GM21529 (cell line): ENCODE measurements at regions not wholly inside any gene's neighbourhood (a gene's known extent, or its start where the extent isn't known, plus 50 kb on each side); places are given as distances from the start of the nearest gene placed in this dataset.

Experiments used
- ATAC-seq: cut with Tn5 transposase; IDR thresholded peaks from one replicate; pipeline ENCODE4 v1.9.1; 2021; ENCODE audit not compliant: unreplicated experiment

GRCh38 chr17:69605571-69605970, 191.1 kb downstream of the MAP2K6 start:
- ATAC-seq: no peak

DNA sequence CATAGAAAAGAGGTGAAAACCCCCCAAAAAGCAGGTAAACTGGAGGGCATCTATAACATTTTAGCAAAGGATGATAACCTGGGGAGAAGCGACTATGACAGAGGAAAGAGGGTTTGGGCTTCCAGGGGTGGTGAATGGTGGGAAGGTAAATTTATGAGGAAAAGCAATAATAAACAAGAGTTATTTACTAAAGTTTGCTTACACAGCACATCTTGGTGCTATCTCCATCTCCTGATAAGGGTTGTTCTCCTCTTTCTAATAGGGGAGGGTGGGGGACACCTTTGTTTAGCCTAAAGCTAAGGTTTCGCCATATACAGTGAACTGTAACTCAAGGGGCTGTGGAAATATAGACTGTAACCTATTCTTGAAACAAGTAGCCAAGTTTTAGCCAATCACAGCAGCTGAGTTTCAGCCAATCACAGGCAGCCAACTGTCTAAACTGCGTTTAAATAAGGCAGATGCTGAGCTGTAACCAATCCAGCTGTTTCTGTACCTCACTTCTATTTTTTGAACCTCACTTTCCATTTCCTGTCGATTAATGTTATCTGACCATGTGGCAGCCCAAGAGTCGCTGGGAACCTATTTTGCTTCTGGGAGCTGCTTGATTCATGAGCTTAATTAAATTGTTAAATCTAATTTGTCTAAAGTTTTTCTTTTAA, 191.8 kb downstream of the MAP2K6 start:
- ATAC-seq: no peak

DNA sequence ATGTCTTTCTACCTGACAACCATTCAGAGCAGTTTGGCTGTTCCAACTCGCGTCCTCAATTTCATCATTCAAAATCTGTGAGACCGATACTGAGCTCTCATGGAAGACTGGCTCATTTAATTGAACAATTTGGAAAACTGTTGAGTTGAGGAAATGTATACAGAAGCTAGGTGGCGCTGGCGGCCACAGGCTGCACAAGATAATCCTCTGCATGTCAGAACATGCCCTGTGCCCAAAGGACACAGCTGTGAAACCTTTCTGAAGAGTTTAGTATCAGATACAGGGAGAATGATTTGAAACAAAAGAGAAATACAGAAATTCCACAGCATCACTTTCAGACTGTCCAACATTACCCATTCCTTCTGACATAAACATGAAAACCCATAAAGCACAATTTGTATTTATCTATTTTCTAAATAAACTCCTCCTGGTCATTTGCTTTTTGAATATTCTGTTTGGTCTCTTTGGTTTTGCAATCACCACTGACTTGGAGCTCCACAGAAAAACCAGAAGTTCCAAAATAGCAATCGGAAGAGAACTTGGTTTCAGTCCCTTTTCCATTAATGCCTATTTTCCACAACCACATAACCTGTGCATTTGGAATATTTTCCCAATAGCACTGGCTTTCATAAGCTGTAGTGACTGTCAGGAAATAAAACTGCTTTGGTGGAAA, 192.8 kb downstream of the MAP2K6 start:
- ATAC-seq: peak; percentile 81

DNA sequence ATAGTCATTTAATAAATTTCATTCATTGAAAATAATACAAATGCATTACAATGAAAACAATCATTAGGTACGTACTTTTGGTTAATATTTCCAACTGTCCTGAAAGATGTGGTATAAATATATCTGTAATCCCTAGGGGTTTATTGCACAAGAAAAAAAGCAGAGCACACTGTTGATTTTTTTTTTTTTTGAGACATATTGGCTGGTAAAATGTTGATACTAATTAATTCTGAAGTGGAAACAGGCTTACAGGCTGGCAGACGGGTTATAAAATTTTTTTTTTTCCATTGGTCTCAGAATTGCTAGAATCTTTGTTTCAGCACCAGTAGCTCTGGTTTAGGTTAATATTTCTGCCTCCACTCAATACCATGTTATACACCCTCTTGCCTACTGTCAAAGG, 193.6 kb downstream of the MAP2K6 start:
- no peak for ATAC-seq

- no peak for ATAC-seq
Observed at GRCh38 chr17:69608808-69609472, 194.4 kb downstream of the MAP2K6 start.

DNA sequence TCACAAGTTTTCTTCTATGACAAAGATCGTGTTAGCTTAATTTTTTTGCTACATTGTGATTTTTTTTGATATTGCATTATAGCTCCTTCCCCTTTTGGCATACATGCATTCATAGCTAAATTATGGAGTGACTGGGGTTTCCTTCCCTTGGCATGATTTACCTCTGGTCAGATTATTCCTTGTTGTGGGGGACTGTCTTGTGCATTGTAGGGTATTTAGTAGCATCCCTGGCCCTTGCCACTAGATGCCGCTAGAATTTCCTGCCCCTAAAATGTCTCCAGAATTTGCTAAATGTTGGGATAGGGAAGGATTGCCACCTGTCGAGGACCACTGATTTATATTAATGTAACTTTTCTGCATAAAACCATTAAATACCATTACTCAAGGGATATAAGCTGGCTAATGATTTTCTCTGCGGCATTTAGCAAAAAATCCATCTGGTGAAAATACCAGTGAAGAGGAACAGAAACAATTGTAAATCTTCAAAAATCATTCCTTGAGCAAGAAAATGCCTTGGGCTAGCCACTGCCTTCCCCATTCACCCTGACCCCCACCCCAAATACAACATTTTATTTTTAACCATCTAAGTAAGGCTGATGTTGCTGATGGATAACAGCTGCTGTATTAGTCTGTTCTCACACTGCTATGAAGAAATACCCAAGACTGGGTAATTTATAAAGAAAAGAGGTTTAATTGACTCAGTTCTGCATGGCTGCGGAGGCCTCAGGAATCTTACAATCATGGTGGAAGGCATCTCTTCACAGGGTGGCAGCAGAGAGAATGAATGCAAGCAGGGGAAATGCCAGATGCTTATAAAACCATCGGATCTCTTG, 195.2 kb downstream of the MAP2K6 start:
- no peak for ATAC-seq

DNA sequence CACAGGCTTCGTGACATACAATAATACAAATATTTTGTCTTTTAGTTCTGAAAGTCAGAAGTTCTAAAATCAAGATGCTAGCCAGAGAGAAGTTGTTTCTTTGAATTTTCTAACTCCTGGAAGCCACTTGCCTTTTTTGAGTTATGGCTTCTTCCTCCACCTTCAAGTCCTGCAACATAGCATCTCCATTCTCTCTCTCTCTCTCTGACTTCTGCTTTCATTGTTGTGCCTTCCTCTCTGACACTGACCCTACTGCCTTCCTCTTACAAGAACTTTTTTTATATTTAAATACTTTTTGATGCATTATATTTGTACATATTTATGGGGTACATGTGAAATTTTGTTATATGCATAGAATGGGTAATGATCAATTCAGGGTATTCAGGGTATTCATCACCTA, 205.9 kb downstream of the MAP2K6 start:
- ATAC-seq: no peak

GRCh38 chr17:69625474-69625873, 211.0 kb downstream of the MAP2K6 start:
- no peak for ATAC-seq

- ATAC-seq: no peak
Observed at GRCh38 chr17:69630056-69630635, 215.6 kb downstream of the MAP2K6 start.

DNA sequence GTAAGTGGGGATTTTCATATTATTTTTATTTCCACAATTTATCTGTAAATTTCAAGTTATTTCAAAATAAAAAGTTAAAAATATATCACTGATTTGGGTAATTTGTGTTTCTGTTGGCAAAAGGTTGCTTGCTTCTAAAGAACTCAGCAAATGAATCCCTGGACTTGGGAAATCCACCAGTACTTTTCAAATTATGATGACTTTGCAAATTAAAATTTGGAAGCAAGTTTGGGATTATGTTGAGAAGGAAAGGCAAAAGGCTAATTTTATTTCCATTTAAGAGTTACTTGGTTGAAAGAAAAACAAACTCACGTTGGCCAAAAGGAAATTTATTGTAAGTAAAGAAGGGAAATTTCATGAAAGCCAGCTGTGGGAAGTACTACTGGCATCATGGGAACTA, 220.3 kb downstream of the MAP2K6 start:
- ATAC-seq: no peak

- no peak for ATAC-seq
Observed at GRCh38 chr17:69637446-69638156, 223.1 kb downstream of the MAP2K6 start.

DNA sequence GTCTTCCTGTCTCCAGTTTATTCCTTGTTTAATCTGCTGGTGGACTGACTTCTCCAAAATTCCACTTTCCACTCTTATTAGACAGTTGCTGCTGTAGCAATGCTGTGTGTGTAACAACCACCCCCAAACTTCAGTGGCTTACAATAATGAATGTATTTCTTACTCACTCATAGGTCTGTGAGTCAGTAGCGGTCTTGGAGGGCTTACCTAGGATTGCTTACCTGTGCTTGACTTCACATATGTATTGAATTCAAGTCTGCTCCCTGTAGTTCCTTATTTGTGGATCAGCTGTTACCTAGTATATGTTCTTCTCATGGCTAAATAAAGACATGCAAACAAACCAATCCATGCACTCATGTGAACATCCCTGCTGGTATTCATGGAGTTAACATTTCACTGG, 224.6 kb downstream of the MAP2K6 start:
- no peak for ATAC-seq

DNA sequence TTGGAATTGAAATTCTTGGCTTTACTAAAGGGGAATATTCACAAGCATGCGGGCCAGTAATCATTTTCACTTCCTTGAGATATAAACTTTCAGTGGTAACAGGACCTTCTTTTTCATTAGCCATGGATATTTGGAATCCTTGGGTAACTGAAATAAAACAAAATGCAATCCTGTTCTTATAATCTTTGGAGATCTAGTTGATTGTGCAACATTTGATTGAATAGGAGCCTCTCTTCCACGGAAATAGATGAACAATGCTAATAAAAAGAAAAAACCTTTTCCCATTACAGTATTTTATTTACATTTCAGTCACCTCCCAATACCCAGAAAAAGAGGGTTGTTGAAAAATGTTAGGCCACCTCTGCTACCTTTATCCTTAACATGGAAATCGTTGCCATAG, 225.6 kb downstream of the MAP2K6 start:
- no peak for ATAC-seq

GRCh38 chr17:69643686-69644085, 229.2 kb downstream of the MAP2K6 start:
- no peak for ATAC-seq

DNA sequence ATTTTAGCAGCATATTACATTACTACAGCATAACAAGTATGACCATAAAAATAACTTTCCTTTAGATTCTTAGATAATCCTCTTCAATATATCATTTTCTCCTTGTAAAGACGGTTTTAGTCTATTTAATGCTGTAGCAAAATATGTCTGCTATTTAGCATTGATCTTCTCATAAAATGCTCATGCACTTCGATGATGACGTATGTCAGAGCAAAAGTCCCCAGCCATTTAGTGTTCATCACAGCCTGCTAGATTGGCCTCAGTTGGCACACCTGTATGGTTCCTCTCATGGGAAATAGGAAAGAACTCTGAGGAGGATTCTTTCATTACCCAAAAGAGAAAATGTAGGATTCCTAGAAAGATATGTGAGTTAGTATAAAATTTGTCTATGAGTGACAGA, 232.2 kb downstream of the MAP2K6 start:
- ATAC-seq: no peak

- ATAC-seq: no peak
Observed at GRCh38 chr17:69650881-69651280, 236.4 kb downstream of the MAP2K6 start.

GRCh38 chr17:69651921-69652320, 237.4 kb downstream of the MAP2K6 start:
- no peak for ATAC-seq

GRCh38 chr17:69654981-69655855, 240.7 kb downstream of the MAP2K6 start:
- no peak for ATAC-seq

- ATAC-seq: no peak
Observed at GRCh38 chr17:69655902-69656301, 241.4 kb downstream of the MAP2K6 start.
